HG03159 (cell line): ENCODE measurements at regions not wholly inside any gene's neighbourhood (a gene's known extent, or its start where the extent isn't known, plus 50 kb on each side); places are given as distances from the start of the nearest gene placed in this dataset.
A peak's percentile ranks its signal among the peaks of the same experiment; 100 is the strongest.

Source experiments
- ATAC-seq: cut with Tn5 transposase; IDR thresholded peaks from one replicate; pipeline ENCODE4 v1.9.1; 2021; ENCODE audit warnings: mild to moderate bottlenecking, moderate library complexity; ENCODE audit not compliant: unreplicated experiment

DNA sequence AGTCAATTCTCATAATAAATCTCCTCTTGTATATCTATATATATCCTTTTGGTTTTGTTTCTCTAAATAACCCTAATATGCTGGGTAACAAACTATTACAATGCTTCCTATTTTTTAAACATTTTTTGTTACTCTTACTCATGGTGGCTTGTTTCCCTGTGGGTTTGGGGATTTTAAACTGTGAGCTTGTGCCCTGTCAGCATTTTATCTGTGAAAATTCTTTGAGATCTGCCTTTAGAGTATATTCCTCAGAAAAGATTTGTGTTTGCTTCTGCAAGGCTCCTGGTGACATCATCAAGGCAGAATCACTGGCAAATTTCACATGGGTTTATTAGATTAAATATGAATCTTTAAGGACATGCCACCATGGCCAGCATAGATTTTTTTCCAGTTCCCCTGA is 273.6 kb downstream of the LRFN2 start:
- ATAC-seq: no peak

DNA sequence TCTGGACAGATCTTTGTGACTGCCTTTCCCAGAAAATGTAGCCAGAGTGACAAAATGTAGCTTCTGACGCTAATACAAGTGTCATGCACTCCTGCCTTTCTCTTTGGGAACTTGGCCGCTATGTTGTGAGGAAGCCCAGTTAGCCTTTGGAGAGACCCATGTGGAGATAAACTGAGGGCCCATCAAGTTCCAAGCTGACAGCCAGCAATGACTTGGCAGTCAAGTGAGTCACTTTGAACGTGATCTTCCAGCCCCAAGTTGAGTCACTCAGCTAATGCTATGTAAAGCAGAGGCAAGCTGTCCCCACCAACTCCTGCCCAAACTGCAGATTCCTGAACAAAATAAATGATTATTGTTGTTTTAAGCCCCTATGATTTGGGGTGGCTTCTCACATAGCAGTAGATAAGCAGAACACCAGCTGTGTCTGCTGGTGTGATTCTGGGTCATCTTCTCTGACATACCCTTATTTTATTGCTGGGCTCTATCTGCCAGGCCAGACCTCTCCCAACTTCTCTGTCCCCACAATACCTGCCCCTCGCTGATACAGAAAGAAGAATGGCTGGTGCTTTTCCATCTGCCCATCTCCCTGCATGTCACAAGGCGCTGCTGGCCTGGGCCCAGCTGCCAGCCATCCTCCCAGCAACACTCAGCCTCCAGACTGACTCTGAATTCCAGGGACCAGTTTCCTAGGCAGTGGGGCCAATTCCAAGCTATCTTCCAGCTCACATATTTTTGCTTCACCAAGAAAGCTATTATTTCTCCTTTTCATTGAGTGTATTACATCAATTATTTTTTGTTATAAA is 274.8 kb downstream of the LRFN2 start:
- no peak for ATAC-seq

DNA sequence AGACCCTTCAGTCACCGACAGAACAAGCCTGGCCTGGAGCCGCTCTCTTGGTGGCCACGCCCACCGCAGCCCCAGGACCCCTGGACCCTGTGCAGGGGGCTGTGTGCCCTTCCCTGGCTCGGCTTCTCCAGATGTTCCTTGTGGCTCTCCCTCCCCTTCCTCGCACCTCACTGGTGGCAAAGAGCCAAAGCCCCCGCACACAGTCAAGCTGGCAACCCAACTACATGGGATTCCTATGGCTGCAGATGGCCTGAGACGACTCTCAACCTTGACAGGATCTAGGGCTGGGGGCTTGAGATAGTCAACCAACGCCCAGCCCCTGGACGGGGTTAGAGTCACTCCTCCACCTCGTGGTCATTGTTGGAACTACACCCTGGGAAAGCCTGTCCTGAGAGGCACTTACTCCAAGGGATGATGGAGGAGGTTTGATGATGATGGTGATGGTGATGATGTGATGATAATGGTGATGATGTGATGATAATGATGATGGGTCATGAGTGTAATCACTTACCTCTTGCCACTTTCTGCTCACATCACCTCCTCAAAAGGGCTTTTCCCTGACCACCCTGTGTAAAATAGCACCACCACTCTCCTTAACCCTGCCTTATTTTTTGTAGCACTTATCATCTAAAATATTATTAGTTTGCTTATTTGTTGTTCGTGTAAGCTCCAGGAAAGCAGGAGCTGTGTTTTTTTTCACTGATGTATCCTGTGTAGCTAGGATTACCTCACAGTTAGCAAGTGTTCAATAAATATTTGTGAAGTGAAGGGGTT is 278.4 kb downstream of the LRFN2 start:
- ATAC-seq: peak; percentile 64

DNA sequence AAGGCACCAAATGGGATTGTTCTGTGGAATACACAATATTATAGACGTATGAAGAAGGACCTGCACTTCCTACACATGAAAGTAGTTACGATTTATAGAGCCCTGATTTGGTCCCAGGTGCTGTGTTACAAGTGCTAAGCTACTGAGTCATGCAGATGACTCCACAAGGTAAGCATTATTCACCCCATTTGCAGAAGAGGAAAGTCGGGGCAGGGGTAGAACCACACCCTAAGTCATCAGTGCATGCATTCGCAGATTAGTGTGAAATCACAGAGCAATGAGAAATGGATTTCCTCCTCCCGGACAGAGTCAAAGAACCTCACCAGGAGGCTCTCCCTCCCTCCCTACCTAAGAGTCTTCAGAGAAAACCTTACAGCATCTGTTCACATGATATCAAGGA is 279.5 kb downstream of the LRFN2 start:
- ATAC-seq: no peak

DNA sequence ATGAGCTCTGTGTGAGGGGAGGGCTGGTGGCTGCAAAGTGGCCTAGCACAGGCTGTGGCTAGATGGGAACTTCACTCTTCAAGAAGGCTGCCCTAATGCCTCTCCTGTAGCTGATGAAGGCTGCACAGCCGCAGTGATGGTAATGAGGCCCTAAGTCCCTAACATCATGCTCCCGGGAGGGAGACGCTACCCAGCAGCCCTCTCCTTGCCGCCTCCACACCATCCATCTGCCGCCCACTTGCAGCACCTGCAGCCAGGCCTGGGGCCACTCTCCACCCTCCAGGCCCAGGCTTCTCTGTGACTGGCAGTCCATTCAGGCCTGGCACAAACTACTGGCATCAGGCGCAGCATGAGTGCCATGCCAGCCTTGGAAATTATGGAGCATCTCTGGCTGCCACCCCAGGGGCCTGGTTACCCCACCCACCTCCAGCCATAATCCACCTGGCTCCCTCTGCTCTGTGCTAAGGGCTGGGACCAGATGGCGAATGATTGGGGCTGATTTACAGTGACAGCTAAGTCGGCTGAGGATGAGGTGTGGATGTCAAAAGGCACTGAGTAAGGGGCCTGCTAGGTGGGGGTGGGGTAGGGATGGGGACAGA is 284.2 kb downstream of the LRFN2 start:
- no peak for ATAC-seq

DNA sequence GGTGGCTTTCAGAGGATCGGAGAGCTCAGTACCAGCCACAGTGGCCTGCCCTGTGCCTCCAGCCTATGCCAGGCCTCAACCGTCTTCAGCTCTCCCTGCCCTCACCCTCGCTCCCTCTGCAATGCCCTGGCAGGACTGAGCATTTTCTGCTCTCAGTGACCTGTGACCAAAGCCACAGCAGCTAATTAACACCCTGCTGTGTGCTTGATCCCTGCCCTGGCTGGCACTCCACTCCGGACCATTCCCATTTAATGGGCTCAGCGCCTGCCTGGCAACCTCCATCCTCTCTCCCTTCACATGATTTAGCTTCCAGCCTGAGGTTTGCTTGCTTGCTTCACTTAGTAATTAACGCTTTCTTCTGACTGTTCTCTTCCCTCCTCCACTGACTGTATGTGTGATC is 287.5 kb downstream of the LRFN2 start:
- ATAC-seq: no peak

DNA sequence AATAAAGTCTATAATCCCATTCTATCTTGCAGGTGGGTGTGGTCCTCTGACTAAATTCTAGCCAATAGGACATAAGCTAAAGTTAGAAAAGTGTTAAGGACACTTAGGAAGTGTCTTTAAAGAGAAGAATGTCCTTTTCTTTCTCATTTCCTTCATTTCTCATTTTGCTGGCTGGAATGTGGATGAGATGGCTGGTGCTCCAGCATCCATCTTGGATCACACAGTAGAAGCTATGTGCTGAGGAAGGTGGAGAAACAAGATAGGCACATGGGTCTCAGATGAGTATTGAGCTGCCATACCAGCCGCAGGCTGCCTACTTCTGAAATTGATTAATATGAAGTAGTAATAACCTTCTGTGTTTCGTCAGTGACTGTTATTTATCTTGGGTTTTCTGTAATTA is 289.0 kb downstream of the LRFN2 start:
- ATAC-seq: no peak

DNA sequence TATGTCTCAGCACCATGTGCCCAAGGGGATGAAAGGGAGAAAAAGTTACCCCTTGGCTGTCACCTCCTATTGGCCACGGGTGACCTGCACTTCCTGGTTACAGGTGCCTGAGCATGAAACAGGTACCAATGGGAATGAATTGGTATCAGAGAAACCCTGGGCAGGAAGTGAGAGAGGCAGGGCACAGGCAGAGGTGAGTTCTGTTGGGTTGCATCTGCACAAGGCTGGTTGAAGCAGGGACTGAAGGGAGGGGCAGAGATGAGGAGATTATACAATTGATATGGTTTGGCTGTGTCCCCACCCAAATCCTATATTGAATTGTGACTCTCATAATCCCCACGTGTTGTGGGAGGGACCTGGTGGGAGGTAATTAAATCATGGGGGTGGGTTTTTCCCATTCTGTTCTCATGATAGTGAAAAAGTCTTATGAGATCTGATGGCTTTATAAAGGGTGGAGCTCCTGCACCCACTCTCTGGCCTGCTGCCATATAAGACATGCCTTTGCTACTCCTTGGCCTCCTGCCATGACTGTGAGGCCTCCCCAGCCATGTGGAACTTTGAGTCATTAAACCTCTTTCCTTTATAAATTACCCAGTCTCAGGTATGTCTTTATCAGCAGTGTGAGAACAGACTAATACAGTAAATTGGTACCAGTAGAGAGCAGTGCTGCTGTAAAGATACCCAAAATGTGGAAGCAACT is 291.8 kb downstream of the LRFN2 start:
- no peak for ATAC-seq

DNA sequence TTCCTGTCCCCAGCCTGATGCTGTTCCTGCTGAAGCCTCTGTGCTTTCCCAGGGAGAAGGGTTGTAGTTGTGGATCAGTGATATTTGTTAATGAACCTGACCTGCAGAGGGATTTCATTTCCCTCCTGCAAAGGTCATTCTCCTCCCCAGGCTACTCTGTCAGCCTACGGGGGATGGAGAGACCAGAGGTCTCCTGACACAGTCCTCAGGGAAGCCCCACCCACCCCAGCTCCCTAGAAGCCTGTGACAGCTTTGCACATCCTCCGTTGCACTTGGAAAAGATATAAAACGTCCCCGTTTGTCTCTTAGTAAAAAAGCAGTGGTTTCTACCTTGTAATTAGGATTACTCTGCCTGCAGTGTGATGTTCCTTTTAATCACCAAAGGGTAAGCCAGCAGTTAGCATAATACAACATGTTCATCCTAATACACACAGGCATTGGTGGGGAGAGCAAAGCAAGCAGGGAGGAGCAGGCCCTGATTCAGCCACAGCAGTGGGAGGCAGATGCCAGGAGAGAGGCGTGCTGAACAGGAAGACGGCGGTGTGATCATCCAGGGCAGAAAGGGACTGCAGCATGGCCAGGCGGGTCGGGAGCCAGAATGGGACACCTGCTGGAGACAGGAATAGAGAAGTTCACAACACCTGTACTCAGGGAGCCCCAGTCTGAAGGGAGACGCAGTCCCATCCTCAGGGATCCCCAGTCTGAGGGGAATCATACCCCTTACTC is 293.5 kb downstream of the LRFN2 start:
- ATAC-seq: no peak

DNA sequence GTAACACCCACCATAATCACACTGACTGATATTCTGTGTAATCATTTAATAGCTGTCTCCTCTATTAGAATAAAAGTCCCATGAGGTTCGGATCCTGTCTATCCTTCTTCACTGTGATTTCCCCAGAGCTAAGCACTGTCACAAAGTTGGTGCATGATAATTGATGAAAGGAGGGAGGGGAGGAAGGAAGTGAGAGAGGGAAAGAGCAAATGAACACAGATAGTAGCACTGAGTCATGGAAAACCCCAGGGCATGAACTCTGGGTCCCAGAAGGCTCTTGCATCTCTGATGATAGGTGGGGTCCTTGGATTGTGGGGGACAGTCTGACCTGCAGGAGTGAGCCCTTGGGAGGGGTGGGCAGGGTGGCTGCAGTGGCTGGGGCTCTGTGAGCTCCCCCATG is 294.1 kb downstream of the LRFN2 start:
- ATAC-seq: no peak

DNA sequence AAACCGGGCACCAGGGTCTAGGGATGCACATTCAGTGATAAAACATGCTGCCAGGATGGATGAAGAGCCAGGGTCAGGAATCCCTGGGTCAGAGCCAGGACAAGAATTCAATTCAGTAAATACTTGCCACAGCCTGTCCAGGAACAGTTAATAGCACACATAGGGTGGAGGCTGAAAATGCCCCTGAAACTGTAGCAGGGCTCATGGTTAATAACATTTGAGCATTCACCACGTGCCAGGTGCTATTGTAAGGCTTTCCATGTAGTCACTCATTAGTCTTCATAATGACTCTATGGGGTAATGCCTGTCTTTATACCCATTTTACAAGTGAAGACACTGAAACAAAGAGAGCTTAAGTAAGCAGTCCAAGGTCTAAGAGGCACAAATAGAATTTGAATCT is 296.3 kb downstream of the LRFN2 start:
- no peak for ATAC-seq

DNA sequence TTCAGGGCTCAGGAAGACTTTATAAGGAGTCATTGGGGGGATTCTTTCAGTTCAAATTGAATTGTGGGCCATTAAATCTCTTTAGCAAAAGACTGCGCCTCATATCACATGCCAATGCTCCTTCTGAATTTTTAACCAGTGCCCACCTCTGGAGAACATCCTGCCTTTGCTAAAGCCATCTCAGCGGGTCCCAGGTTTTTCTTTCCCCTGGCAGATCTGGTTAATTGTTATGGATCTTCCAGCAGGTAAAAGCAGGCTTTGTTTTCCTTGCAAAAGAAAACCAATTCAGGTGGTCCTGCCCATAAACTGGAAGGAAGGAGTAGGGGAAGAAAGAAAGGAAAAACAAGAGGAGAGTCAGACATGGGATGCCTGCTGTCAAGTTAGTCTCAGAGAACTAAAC is 298.2 kb downstream of the LRFN2 start:
- no peak for ATAC-seq

DNA sequence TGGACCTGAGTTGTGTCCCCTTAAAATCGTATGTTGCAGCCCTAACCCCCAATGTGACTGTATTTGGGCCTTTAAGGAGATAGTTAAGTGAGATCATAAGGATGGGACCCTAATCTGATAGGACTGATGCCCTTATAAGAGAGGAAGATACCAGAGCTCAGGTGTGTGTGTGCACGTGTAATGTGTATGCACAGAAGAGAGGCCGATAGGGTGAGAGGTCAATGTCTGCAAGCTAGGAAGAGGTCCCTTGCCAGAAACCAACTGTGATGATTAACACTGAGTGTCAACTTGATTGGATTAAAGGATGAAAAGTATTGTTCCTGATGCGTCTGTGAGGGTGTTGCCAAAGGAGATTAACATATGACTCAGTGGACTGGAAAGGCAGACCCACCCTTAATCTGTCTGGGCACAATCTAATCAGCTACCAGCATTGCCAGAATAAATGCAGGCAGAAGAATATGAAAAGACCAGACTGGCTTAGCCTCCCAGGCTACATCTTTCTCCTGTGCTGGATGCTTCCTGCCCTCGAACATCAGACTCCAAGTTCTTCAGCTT is 299.8 kb downstream of the LRFN2 start:
- ATAC-seq: no peak

DNA sequence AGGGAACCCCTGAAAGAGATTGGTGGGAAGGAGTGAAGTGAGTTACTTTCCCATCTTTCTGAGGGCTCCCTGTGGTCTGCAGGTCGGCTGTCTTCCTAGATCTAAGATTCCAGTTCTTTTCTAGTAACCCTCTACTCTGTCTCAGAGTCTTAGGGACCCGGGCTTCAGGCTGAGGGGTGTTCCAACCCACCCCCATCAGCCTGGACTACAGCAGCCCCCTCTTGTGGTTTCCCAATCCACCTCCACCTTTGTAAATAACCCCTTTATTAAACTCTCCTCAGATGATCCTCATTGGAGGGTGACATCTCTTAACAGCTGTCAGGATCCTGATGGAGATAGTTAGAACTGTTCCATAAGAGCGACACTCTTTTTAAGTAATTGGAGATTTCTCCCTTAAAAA is 300.4 kb downstream of the LRFN2 start:
- no peak for ATAC-seq

DNA sequence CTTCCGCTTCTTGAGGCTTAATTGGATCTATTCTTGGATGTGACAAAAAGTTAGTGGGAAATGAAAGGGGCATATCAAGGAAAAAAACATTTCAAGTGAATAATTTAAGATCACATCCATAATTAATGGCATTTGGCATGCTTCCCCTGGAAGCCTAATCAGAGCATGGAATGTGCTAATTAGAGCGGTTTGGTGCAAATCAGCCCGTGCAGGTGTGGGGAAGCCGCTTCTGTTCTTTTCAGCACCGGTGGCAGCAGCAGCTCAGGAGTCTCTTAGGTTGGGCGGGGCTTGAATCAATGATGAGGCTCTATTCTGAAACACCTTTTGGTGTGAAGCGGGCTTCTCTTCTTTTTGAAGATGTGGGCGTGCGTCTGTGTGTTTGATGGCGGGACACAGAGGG is 301.2 kb downstream of the LRFN2 start:
- ATAC-seq: no peak

DNA sequence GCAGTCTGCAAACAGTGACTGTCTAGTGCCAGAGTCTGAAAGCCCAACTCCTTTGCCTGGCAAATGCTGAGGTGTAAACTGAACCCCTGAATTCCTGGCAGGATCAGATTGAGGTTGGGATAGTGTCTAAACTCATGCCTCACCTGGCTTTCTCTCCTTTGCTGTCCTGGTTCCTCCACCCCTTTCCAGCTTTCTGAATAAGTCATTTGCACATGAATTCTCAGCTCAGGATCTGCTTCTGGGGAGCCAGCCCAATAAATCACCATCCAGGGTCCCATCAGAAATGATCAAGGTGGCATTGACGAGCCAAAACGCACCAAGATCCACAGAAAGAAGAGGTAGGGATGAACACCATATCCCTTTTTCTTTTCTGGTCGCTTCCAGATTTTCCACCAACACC is 301.6 kb downstream of the LRFN2 start:
- no peak for ATAC-seq

DNA sequence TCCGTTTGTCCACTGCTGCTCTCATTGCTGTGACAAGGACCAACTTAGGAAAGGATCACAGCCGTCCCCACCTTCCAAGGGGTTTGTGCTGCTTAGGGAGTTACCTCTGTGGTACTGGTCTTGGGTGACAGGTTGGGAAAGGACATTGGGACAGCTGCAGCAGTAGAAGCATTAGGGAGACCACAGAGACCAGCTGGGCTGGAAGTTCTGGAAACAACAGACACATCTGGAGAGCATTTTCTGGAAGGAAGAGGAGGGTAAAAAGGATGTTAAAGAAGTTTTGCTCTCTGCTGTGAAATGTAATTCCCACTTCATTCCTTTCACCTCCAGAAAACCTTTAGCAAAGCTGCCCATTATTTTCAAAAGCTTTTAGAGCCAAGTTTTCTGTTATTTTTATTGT is 304.2 kb downstream of the LRFN2 start:
- no peak for ATAC-seq

DNA sequence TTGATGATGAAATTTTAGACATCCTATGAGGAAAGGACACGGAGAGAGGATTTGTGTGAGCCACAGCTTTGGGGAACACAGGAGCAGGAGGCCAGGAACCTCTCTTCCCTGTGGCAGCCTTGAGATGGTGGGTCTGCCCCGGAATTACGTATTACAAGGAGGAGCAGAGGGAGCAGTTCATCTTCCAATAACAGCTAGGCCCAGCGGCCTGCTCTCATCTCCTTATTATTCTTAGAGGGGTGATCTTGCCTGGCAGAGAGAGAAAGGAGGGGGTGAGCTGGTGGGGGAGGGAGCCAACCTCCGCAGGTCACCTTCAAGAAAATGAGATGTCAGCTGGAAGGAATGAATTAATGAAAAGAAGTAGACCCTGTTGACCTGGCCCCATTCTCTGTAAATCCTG is 305.8 kb downstream of the LRFN2 start:
- no peak for ATAC-seq

DNA sequence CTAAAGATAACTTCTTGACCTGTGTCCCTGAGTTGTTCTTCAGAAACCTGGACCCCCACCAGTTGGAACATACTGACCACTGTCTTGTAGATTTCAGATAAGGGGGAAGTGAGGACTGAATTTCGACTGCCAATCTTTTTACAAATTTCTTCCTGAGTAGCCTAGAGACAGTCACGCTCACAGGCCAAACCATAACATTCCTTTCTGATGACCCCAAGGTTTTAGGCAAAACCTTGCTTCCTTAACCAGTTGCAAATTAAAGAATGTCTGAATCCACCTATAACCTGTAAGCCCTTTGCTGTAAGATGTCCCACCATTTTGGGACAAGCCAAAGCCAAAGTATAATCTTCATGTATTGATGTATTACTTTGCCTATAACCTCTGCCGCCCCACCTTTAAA is 306.9 kb downstream of the LRFN2 start:
- no peak for ATAC-seq

DNA sequence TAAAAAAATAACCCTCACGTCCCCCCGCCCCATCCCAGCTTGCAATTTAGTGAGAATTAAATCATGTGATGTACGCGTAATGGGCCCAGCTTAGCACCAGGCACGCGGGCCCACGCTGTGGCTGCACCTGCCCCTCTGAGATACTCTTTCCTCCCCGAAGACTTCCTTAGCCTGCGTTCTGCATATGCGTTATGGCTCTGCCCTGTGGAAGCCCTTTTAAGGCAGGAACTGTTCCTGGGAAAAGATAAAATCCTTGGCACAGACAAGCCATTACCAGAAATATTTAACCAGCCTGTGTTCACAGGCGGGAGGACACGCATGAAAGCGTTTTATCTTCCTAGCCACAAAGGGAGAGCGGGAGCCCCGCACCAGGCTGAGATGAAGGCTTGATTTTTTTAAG is 311.0 kb downstream of the LRFN2 start:
- no peak for ATAC-seq

DNA sequence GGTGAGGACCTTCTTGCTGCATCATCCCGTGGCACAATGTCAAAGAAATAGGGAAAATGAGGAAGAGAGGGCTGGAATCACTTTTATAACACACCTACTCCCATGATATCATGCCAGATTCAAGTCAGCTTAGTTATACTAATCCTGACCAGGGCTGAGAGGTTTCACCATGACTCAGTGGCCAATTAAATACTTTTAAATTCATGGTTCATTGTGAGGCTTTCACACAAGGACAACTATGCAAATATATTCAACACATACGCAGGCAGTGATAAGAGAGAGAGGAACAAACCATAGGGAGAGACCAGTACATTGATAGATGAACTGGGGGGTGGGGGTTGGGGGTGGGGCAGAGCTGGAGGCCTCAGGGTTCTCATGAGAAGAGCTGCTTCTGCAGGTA is 313.1 kb downstream of the LRFN2 start:
- no peak for ATAC-seq
